Suppressor macrophage treated with lipopolysaccharide for 1 hour (primary cell): ENCODE measurements at regions not wholly inside any gene's neighbourhood (a gene's known extent, or its start where the extent isn't known, plus 50 kb on each side); places are given as distances from the start of the nearest gene placed in this dataset.
"Not testable (repeated sequence)": the region's sequence is repeated elsewhere in the genome, so short reads cannot be mapped to it uniquely, and the experiment has no call there.

Experiments
- DNase-seq, 3 donors: peaks; one replicate each; pipeline ENCODE4 v3.0.0-alpha.2; 2020 to 2022

- DNase-seq: no peak
Measured at GRCh38 chr6:84344005-84344404, 116.6 kb upstream of the CEP162 start.

DNA sequence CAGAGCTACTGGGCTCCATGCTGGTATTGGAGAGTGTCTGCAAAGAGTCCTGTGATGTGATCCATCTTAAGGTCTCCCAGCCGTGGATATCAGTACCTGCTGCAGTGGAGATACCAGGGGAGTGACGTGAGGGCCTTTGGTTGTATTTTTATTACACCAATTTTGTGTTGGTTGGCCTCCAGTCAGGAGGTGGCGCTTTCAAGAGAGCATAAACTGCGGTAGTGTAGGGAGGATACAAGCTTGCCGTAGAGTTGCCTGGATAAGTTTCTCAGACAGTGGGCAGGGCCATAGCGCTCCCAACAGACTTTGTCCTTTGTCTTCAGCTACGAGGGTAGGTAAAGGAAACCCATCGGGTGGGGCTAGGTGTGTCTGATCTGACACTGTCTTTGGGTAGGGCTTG, 113.0 kb upstream of the CEP162 start:
- DNase-seq: no peak

GRCh38 chr6:84333842-84334241, 106.4 kb upstream of the CEP162 start:
- no peak for DNase-seq

DNA sequence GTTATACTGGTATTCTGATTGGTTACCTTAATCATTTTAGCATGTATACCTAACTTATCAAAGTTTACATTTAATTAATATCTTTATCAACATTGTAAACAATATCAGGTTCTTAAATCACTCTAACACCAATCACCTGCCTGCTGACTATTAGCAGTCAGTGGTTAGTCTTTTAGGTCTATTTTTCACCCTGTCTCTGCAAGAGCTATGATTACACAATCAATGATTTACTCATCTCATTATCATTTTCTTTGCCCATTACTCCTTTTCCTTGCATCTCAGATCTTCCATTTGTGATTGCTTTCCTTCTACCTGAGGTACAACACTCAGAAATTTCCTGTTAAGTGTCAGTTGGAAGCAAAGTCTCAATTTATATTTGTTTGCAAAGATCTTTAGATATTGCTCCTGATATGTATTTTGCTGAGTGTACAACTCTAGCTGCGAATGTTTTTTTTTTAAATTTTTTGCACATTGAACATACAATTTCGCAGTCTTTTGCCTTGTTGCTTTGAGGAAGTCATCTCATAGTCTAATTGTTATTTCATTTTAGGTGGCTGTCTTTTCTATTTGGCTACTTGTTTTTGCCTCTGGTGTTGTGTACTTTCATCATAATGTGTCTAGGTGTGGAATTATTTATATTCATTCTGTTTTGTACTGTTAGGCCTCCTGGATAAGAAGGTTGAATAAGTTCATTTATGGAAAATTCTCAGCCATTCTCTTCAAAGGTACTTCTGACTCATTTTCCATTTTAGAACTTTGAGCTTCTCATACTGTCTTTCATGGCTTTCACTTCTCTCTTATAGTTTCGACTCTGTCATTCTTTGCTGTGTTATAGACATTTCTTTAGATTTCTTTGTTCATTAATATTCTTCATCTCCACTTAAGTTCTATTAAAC, 104.9 kb upstream of the CEP162 start:
- DNase-seq: no peak

DNA sequence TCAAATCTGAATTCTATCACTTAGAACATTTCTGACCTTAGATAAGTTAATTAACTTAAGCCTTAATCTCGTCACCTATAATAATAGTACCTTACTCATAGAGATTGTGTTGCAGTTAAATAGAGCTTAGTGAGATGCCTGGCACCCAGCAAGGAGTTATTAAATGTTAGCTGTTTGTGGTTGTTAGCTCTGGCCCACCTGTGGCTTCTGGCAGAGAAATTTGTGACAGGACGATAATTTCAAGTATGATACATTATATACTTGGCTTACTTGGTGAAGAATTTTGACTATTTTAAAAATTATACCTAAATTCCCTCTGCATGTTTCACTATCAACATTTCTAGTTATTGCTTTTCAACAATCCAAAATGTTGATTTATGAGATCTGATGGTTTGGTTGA, 102.9 kb upstream of the CEP162 start:
- DNase-seq: no peak

DNA sequence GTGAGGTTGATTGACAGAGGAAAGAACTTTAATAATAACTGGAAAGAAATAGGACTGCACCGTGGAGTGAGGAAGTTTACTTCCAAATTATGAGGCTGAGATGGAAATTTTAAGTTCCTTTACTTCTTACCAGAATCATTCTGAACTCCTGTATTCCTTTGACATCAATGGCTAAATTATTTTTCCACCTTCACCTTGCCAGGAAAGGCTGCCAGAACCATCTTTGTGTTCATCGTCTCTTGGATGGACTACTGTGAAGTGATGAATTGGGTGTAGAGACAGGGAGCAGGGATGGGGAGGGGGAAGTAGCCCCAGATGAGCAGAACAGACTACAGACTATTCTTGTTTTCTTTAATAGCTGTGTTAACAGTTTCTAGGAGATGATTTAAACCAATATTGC, 102.1 kb upstream of the CEP162 start:
- no peak for DNase-seq

DNA sequence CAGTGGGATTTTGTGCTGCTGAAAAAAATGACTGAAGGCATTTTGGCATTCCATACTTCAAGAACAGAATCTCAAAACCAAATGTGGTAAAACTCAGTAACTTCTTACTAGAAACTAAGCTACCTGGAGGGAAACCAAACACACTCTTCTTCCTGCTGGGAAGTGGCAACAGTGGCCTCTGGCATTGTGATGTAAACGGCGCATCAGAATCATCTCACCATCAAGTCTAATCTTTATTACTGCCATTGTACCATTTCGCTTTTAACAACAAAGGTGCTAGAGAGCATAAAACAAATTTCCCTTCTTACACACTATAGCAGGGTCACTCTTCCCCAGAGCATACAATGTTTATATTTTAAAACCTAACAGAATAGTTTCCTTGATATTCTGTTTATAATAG, 101.6 kb upstream of the CEP162 start:
- no peak for DNase-seq

DNA sequence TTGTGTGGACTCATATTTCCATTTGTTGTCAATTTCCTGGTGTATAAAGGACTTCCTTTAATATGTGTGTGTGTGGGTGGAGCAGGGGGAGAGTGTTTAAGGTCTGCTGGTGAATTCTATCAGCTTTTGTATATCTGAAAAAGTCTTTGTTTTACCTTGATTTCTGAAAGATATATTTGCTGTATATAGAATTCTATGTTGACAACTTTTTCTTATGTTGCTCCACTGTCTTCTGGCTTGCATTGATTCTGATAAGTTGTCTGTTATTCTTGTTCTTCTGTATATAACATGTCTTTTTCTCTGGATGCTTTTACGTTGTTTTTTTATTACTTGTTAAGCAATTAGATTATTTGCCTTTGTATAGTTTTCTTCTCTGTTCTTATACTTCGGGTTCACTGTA, 90.0 kb upstream of the CEP162 start:
- no peak for DNase-seq

DNA sequence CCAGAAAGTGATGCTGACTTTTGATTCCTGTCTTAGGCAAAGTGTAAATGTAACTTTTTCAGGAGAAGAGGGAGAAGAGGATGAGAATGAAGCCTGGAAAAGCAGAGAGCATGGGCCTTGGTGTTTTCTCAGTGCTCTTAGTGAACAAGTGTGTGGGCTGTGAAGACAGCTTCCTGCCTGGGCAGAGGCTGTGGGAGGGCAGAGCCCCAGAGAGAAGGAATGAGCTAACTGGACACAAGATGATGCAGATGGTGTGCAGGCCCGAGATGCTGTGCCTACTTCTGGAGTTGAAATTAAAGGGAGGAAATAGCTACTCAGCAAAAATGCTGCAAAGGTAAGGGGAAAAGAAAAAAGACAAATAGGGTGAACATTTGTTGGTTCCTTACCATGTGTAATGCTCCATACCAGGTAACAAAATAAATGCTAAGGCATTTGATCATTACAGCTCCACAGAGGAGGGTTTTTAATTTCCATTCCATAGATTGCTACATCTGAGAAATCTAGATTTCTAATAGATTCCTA, 87.0 kb upstream of the CEP162 start:
- DNase-seq: no peak

GRCh38 chr6:84309336-84309735, 81.9 kb upstream of the CEP162 start:
- no peak for DNase-seq

DNA sequence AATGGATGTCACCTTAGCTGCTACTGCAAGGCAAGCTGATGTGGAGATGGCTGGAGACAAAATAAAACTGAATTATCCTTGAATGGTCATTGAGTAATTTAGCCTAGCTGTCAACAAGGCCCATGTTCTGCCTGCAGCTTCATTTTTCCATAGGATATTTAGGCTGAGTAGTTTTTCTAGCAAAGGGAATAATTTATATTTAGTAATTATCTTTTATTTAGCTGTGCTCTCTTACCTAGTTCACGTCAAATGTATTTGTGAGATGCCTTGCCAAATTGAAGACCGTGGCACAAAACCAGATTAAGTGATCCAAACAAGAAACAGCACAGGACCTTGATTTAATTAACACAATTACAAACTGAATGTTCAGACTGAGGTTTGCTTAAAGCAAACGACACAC, 77.4 kb upstream of the CEP162 start:
- DNase-seq: no peak

DNA sequence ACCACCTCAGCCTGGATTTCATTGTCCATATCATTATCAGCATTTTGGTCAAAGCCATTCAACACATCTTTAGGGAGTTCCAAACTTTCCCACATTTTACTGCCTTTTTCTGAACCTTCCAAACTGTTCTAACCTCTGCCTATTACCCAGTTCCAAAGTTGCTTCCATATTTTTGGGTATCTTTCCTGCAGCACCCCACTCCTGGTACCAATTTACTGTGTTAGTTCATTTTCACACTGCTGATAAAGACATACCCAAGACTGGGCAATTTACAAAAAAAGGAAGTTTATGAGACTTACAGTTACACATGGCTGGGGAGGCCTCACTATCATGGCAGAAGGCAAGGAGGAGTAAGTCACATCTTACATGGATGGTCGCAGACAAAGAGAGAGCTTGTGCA, 63.6 kb upstream of the CEP162 start:
- not testable (repeated sequence) for DNase-seq

DNA sequence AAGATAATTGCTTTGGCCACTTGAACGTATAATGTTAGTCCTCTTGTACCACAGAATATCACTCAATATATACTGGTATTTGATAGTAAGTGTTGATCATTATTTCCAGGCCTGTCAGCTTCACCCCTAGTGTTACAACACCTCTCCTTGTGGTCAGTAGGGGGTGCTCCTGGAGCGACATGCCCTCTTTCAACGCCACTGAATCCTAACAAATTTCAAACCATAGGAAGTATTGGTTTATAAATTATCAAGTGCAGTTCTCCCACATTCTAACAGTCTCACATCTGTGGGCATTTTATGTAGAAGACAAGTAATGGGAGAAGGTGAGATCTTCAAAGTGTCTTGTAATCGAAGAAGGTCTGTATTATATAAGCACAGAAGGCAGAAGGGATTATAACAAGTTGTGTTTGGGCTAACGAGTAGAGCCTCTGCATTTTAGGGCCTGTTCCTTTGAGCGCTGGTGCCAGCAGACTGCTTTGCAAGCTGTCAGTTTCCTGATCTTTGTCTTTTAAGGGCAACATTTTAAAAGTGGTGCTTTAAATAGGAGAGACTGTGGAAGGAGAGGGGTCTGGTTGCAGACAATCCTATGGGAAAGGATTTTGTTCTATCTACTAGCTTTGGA, 57.1 kb upstream of the CEP162 start:
- DNase-seq: peak in 1 of 3 donors; percentile 4

DNA sequence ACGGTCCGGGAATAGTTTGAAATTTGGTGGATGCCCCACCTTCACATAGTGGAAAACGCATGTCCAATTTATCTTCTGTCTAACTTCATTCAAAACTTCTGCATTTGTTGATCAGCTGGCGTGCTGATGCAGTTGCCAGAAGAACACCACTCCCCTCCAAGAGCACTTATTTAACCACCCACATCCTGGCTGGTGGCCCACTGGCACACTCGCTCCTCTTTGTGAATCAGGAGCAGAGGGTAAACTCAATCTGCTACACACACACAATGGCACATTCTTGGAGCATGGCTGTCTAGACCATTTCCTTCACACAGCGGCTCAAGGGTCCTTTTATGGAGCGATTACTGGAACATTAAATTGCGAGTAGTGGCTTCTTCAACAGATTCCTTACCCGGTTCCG, 55.1 kb upstream of the CEP162 start:
- no peak for DNase-seq

GRCh38 chr6:84280639-84281038, 53.2 kb upstream of the CEP162 start:
- no peak for DNase-seq

GRCh38 chr6:84280030-84280429, 52.6 kb upstream of the CEP162 start:
- no peak for DNase-seq

- no peak for DNase-seq
Measured at GRCh38 chr6:84278321-84278998, 51.0 kb upstream of the CEP162 start.
